K562 (cell line): ENCODE measurements at regions not wholly inside any gene's neighbourhood (a gene's known extent, or its start where the extent isn't known, plus 50 kb on each side); places are given as distances from the start of the nearest gene placed in this dataset.

Source experiments
- ARHGAP35 ChIP-seq: fragments of 450-650 bp; IDR thresholded peaks from 2 replicates; pipeline ENCODE4 v1.6.1; 2018; ENCODE audit not compliant: partially characterized antibody
- CBFA2T2 ChIP-seq: fragments of 450-650 bp; conservative IDR thresholded peaks from 2 replicates; pipeline ENCODE4 v1.6.1; 2017; ENCODE audit warnings: mild to moderate bottlenecking
- E2F3 ChIP-seq: fragments of 250-450 bp; sonication (Bioruptor Pico); IDR thresholded peaks from 2 replicates; pipeline ENCODE4 v1.4.0; 2020; ENCODE audit warnings: mild to moderate bottlenecking
- EZH2 ChIP-seq: IDR thresholded peaks from 2 replicates; pipeline ENCODE4 v1.6.1; 2012; ENCODE audit warnings: low read depth, mild to moderate bottlenecking, inconsistent platforms, low read length, borderline replicate concordance
- FOS ChIP-seq: IDR thresholded peaks from 3 replicates; pipeline ENCODE4 v1.6.1; 2011; ENCODE audit not compliant: insufficient read length; ENCODE audit errors: extremely low read depth
- FOXJ2 ChIP-seq: fragments of 200-800 bp; sonication (Bioruptor generic); IDR thresholded peaks from 2 replicates; pipeline ENCODE4 v1.6.1; 2016; ENCODE audit warnings: missing genetic modification characterization, missing compliant biosample characterization
- GABPB2 ChIP-seq: fragments of 250-450 bp; sonication (Bioruptor Pico); conservative IDR thresholded peaks from 2 replicates; pipeline ENCODE4 v1.5.1; 2021; ENCODE audit warnings: mild to moderate bottlenecking
- LEF1 ChIP-seq: fragments of 450-650 bp; IDR thresholded peaks from 2 replicates; pipeline ENCODE4 v1.6.1; 2016; ENCODE audit warnings: mild to moderate bottlenecking
- MAZ ChIP-seq, 2 experiments: fragments of 450-650 bp in 1 of 2; sonication (generic) in 1 of 2; formaldehyde crosslinking; IDR thresholded peaks in 1 of 2; conservative IDR thresholded peaks in 1 of 2; 2 replicates each; pipeline versions ENCODE4 v1.4.0 to v1.5.0; 2020; ENCODE audit warnings: mild to moderate bottlenecking in 1 of 2, missing genetic modification reagents in 1 of 2
- PHTF2 ChIP-seq: fragments of 250-450 bp; sonication (Bioruptor Pico); IDR thresholded peaks from 2 replicates; pipeline ENCODE4 v1.5.0; 2021; ENCODE audit warnings: mild to moderate bottlenecking
- POLR2B ChIP-seq: fragments of 450-650 bp; IDR thresholded peaks from 2 replicates; pipeline ENCODE4 v1.6.1; 2018; ENCODE audit warnings: low read depth; ENCODE audit not compliant: partially characterized antibody
- SMARCE1 ChIP-seq: fragments of 450-650 bp; IDR thresholded peaks from 2 replicates; pipeline ENCODE4 v1.7.1; 2016; ENCODE audit warnings: mild to moderate bottlenecking
- STAT5A ChIP-seq: IDR thresholded peaks from 2 replicates; pipeline ENCODE4 v1.6.1; 2012; ENCODE audit warnings: low read length, inconsistent platforms, borderline replicate concordance
- TEAD4 ChIP-seq, 2 experiments: sonication (generic) in 1 of 2; formaldehyde crosslinking in 1 of 2; IDR thresholded peaks; 2 replicates each; pipeline versions ENCODE4 v1.6.1 to v1.8.0; 2012 to 2022; ENCODE audit warnings: borderline replicate concordance in 1 of 2, inconsistent platforms in 1 of 2, low read length in 1 of 2, mild to moderate bottlenecking in 1 of 2, missing genetic modification reagents in 1 of 2
- TRIM24 ChIP-seq, 2 experiments: fragments of 450-650 bp; IDR thresholded peaks; 2 replicates each; pipeline ENCODE4 v1.6.1; 2016
- ZBTB33 ChIP-seq: sonication (generic); formaldehyde crosslinking; IDR thresholded peaks from 2 replicates; pipeline ENCODE4 v1.8.1; 2023; ENCODE audit warnings: mild to moderate bottlenecking, missing genetic modification reagents
- ZFP91 ChIP-seq: sonication (generic); formaldehyde crosslinking; IDR thresholded peaks from 2 replicates; pipeline ENCODE4 v1.8.0; 2022; ENCODE audit warnings: mild to moderate bottlenecking, missing genetic modification reagents
- ZKSCAN8 ChIP-seq: fragments of 200-800 bp; sonication (Bioruptor generic); IDR thresholded peaks from 2 replicates; pipeline ENCODE4 v1.6.1; 2016; ENCODE audit warnings: missing genetic modification characterization, missing compliant biosample characterization
- ZNF175 ChIP-seq: fragments of 200-800 bp; sonication (Bioruptor generic); IDR thresholded peaks from 2 replicates; pipeline ENCODE4 v1.6.1; 2016; ENCODE audit warnings: low read depth, mild to moderate bottlenecking, missing genetic modification characterization, missing compliant biosample characterization
- ZNF239 ChIP-seq: fragments of 250-450 bp; sonication (Bioruptor Pico); IDR thresholded peaks from 2 replicates; pipeline ENCODE4 v1.4.0; 2020; ENCODE audit warnings: mild to moderate bottlenecking
- ZNF316 ChIP-seq: fragments of 450-650 bp; IDR thresholded peaks from 2 replicates; pipeline ENCODE4 v1.6.1; 2016

- TF ChIP-seq ZBTB33 (no peak), CBFA2T2 (peak; percentile 85), ZNF316 (peak; percentile 100), TRIM24 (IDR thresholded peaks at IDR 0.05) (peak; percentile 89 to 91), PHTF2 (CRISPR knock-in tag) (peak; percentile 60; the same call in 1 of the 2 replicates), FOS (peak; percentile 25), POLR2B (no peak), SMARCE1 (peak; percentile 82), STAT5A (peak; percentile 69; the same call in 1 of the 2 replicates), MAZ (CRISPR knock-in tag; conservative IDR thresholded peaks at IDR 0.05 in 1 of 2, IDR thresholded peaks at IDR 0.05 in 1 of 2) (peak in 1 of 2 experiments; percentile 40; a peak in 1 of 4 replicates), TEAD4 (IDR thresholded peaks at IDR 0.05; ENCODE audit: low read length) (peak; percentile 90), TEAD4 (CRISPR knock-in tag; IDR thresholded peaks at IDR 0.05; ENCODE audit: borderline replicate concordance) (no peak), ZFP91 (no peak), LEF1 (peak; percentile 75), ZNF175 (CRISPR knock-in tag) (0 out of 2 replicates have a peak, but pooled peaks have one; percentile 17), FOXJ2 (tag) (0 out of 2 replicates have a peak, but pooled peaks have one; percentile 75), E2F3 (CRISPR knock-in tag) (no peak), ZNF239 (peak; percentile 31; the same call in 1 of the 2 replicates), EZH2 (no peak), GABPB2 (no peak), ZKSCAN8 (CRISPR knock-in tag) (0 out of 2 replicates have a peak, but pooled peaks have one; percentile 45), ARHGAP35 (no peak)
These were observed 370.2 kb upstream of the MAF start (continued) for GRCh38 chr16:79970551-79971236.
